MG63 (cell line): ENCODE measurements at regions not wholly inside any gene's neighbourhood (a gene's known extent, or its start where the extent isn't known, plus 50 kb on each side); places are given as distances from the start of the nearest gene placed in this dataset.

ENCODE experiments used
- DNase-seq: peaks from one replicate; pipeline ENCODE4 v3.0.0-alpha.2; 2020
- H3K27me3 ChIP-seq: fragments of 250-450 bp; sonication (Bioruptor Pico); 2 replicates; pipeline ENCODE4 v1.5.1; 2020; ENCODE audit warnings: mild to moderate bottlenecking, moderate library complexity
- H3K36me3 ChIP-seq: fragments of 250-450 bp; sonication (Bioruptor Pico); 2 replicates; pipeline ENCODE4 v1.5.1; 2020; ENCODE audit warnings: mild to moderate bottlenecking, moderate library complexity
- H3K4me3 ChIP-seq: fragments of 250-450 bp; sonication (Bioruptor Pico); 2 replicates; pipeline ENCODE4 v1.5.1; 2020; ENCODE audit warnings: mild to moderate bottlenecking, moderate library complexity
- H3K9me3 ChIP-seq: fragments of 250-450 bp; sonication (Bioruptor Pico); 2 replicates; pipeline ENCODE4 v1.5.1; 2020; ENCODE audit warnings: mild to moderate bottlenecking, moderate library complexity

DNA sequence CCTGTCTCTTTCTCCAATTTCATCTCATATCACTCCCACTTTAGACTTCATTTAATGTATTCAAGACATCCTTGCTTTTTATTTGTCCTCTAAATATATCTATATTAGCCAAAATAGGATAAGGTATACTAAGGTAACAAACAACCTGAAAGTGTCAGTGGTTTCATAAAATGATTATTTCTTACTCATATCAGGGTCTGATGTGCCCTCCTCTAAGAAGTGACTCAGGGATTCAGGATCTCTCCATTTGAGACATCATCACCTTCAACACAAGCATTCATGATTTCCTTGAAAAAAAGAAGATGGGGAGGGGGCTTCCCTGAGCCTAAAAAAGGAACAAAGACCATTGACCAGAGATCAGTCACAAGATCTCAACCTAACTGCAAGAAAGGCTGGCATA is 131.4 kb upstream of the POU2AF2 start:
- Histone ChIP-seq H3K27me3 (no peaks in the 10 kb centered on the region), H3K4me3 (no peak overlapping the region), H3K9me3 (no peaks in the 10 kb centered on the region), H3K36me3 (no peaks in the 10 kb centered on the region)
- no peak for DNase-seq

DNA sequence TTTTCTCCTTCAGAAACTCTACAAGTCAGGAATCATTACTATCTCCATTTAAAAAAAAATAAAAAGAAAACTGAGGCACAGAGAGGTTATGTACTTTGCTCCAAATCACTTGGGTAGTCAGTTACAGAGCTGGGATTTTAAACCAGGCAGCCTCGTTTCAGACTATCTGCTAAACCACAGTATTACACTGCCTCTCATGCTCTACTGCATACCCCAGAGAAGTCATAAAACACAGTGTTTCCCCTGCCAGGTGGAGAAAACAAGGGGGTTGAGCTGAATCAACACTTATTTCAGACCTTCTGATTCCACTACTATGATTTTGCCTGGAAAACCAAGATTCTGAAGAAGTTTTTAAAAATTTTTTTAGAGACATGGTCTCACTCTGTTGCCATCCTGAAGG is 132.9 kb upstream of the POU2AF2 start:
- H3K9me3 ChIP-seq = no peaks in the 10 kb centered on the region
- H3K36me3 ChIP-seq = no peaks in the 10 kb centered on the region
- no peak for DNase-seq
- H3K27me3 ChIP-seq = no peaks in the 10 kb centered on the region
- H3K4me3 ChIP-seq = no peak overlapping the region

DNA sequence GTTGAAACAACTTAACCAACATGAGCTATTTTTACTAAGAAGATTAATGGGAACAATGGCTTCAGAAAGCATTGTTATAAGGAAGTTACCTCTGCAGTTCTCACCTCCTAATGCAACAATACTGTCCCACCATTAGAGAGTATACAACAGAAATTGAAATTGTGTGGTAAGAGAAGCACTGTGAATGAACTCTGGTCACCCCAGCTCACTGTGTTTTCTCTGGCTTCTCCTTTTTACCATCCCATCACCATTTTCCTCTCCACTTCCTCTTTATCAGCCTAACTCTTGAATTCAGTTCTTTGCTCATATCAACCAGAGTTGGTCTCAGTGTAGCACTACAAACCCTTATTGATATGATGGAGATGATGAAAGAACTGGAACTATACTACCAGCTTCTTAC is 138.0 kb upstream of the POU2AF2 start:
- Histone ChIP-seq H3K9me3 (0 out of 2 replicates have a peak, but pooled peaks cover 2% of the 10 kb centered on the region), H3K27me3 (peaks cover 5% of the 10 kb centered on the region; the same call in 1 of the 2 replicates), H3K4me3 (no peak overlapping the region), H3K36me3 (no peaks in the 10 kb centered on the region)
- DNase-seq = no peak

DNA sequence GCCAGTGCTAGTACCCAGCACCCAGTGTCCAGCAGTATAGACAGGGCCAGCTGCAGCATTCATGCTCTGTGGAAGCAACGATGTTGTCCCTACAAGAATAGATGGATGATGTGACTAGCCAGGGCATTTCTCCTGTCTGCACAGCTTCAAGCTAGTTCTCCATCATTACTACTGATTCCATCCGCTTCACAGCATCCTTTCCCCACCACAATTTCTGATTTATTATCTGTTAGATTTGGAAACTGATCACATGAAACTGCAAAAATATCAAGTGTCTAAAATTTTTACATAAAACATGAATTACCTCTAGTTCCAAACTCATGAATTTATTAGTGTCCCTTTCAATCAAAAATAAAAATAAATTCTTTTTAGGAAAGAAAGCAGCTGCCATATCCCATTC is 138.9 kb upstream of the POU2AF2 start:
- Histone ChIP-seq H3K36me3 (no peaks in the 10 kb centered on the region), H3K27me3 (peaks cover 5% of the 10 kb centered on the region; the same call in 1 of the 2 replicates), H3K9me3 (0 out of 2 replicates have a peak, but pooled peaks cover 2% of the 10 kb centered on the region), H3K4me3 (no peak overlapping the region)
- DNase-seq = no peak

DNA sequence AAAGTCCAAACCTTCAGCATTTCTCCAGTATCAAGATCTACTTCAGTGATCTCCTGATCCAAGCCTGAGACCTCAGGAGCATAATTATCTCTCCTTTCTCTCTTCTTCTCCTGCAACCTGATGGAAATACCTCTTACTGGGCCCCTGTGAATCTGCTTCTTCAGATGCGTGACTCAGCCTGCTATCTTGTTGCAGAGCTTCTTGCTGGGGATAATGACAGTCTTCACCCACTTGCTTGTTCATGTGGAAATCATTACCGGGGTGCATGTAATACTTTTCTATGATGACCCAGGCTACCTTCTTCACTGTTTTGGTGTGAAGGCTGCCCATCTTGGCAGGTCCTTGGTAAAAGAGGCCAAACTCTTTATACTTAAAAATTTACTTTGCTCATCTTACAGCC is 140.0 kb upstream of the POU2AF2 start:
- DNase-seq = no peak

DNA sequence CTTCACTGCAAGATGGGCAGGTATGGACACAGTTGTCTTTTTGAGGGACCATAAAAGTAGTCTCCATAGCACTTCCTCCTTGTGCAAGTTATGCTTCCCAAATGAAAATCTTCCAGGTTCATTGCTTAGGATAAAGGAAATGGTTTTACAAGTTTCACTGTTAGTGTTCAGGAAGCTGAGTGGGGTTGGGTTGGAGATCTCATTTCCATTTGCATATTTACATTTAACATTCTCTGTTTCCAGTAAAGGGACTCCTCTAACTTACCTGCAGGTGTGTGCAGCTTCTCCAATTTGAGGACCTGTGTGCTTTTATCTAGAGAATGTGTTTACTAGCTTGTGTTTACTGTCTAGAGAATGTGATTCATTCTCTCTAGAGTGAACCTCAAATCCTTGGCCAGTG is 141.3 kb upstream of the POU2AF2 start:
- Histone ChIP-seq H3K4me3 (no peak overlapping the region), H3K27me3 (peaks cover 5% of the 10 kb centered on the region; the same call in 1 of the 2 replicates), H3K9me3 (0 out of 2 replicates have a peak, but pooled peaks cover 2% of the 10 kb centered on the region), H3K36me3 (no peaks in the 10 kb centered on the region)
- no peak for DNase-seq

More for the DNA sequence above, 140.0 kb upstream of the POU2AF2 start:
- H3K27me3 ChIP-seq = peaks cover 5% of the 10 kb centered on the region; the same call in 1 of the 2 replicates
- no peak overlapping the region for H3K4me3 ChIP-seq
- 0 out of 2 replicates have a peak, but pooled peaks cover 2% of the 10 kb centered on the region for H3K9me3 ChIP-seq
- H3K36me3 ChIP-seq = no peaks in the 10 kb centered on the region

DNA sequence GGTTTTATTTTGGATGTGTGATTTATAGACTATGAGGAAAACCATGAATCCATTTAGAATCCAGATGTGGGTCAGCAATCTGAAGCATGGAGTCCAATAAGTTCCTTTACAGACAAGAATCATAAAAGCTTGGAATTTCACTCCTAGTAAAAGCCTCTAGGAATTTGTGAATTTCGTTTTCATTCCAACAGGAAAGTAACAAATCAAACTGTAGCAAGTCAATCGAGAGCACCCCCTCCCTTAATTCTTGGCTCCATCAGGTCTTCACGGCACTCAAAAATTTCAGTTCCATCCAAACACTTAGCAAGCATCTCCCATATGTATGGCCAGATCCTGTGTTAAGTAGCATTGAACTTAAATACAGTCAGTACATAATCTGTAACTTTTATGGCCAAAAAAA is 143.6 kb upstream of the POU2AF2 start:
- Histone ChIP-seq H3K9me3 (0 out of 2 replicates have a peak, but pooled peaks cover 2% of the 10 kb centered on the region), H3K27me3 (peaks cover 2% of the 10 kb centered on the region; the same call in 1 of the 2 replicates), H3K4me3 (no peak overlapping the region), H3K36me3 (no peaks in the 10 kb centered on the region)
- no peak for DNase-seq

DNA sequence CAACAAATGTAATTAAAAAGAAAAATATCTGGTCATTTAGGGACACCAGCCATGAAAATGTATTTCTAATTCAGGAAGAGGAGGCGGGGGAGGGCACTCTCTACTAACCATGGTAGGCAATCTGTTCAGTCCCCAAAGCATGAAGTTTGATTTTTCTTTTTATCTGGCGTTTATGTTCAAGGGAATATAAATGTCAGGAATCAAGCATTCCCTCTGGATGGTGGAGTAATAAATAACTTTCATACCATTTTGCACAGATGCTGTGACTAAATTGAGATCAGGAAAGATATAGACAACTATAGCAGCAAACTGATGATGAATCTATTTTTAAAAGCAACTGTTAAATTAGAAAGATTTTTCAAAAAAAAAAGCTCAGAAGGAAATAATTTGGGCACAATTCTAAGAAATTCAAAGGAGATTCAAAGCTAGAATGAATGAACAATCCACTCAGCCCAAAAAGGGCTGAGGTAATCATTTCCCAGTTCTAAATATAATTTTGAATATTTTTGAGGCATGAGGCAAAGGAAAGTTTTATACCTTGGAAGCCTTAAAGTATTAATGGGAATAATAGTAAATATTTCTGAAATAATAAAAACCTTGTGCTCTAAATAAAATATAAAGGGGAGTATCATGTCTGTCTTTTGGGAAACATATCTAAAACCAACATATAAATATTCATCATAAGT is 146.4 kb upstream of the POU2AF2 start:
- H3K9me3 ChIP-seq = 0 out of 2 replicates have a peak, but pooled peaks cover 2% of the 10 kb centered on the region
- H3K4me3 ChIP-seq = no peak overlapping the region
- peaks cover 2% of the 10 kb centered on the region; the same call in 1 of the 2 replicates for H3K27me3 ChIP-seq
- no peaks in the 10 kb centered on the region for H3K36me3 ChIP-seq
- DNase-seq = no peak

DNA sequence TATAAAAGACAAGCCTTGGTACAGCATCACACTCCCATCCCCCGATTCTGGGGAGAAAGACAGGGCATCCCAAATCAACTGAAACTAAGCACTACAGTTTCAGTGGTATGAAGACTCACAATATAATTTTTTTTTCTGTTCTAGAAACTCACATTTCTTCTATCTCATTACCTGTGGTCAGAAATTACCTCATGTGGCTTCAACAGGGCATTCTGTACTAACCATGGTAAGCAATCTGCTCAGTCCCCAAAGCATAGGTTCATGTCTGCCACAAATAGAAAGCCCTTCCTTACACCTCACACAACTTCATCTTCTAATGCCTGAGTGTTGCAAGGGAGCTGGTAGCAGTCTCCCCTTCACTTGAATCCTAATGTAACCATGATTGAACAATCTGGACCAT is 147.4 kb upstream of the POU2AF2 start:
- Histone ChIP-seq H3K36me3 (no peaks in the 10 kb centered on the region), H3K4me3 (no peak overlapping the region), H3K9me3 (no peaks in the 10 kb centered on the region), H3K27me3 (no peaks in the 10 kb centered on the region; the same call in 1 of the 2 replicates)
- no peak for DNase-seq

DNA sequence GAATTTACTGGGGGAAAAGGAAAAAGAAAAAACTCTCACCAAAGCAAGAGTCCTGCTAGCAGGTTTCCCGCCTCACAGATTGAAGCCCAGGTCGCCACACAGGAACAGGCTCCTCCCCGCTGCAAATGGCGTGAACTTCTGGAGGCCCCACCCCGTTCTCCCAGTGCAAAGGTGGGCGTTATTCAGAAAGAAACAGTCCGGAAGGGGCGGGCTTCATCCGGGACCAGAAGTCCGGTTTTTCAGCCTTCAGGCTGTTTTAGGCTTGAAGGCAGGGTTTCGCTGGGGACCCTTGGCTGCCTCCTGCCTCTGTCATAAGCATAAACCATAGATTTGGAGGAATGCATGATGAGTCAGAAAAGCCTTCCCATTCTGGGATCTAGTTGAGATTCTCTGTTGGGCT is 148.3 kb upstream of the POU2AF2 start:
- H3K4me3 ChIP-seq = peak overlapping the region; percentile 45
- no peaks in the 10 kb centered on the region for H3K36me3 ChIP-seq
- DNase-seq = peak; percentile 84
- H3K27me3 ChIP-seq = no peaks in the 10 kb centered on the region
- H3K9me3 ChIP-seq = no peaks in the 10 kb centered on the region

DNA sequence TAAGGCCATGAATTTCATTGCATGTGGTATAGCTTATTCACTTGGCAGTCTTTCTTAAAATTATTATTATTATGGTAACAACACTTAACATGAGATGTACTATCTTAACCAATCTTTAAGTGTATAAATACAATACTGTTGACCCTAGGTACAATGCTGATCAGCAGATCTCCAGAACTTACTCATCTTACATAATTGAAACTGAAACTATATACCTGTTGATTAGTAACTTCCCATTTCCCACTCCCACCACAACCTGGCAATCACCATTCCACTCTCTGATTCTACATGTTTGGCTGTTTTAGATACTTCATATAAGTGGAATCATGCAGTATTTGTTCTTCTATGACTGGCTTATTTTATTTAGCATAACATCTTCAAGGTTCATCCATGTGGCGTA is 150.2 kb upstream of the POU2AF2 start:
- no peaks in the 10 kb centered on the region for H3K27me3 ChIP-seq

DNA sequence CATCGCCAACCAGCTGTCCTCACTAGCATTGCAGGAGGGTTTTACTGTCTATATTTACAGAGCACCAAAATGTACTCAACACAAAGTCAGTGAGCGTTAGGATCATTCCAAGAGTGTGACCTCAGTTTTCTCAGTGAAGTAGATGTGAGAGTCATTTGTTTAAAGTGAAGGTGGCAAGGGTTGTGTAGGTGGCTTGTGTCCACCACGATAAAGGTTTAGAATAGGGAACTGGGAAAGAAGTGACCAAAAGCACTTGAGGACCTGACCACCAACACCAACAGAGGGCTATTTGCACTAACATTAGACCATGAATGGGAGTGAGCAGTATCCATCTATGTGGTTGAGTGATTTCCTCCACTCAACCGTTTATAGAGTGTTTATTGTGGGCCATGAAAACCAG is 152.5 kb upstream of the POU2AF2 start:
- no peaks in the 10 kb centered on the region for H3K9me3 ChIP-seq
- H3K27me3 ChIP-seq = no peaks in the 10 kb centered on the region
- DNase-seq = no peak
- no peaks in the 10 kb centered on the region for H3K36me3 ChIP-seq
- H3K4me3 ChIP-seq = no peak overlapping the region

More for the DNA sequence above, 150.2 kb upstream of the POU2AF2 start:
- Histone ChIP-seq H3K4me3 (no peak overlapping the region), H3K9me3 (no peaks in the 10 kb centered on the region), H3K36me3 (no peaks in the 10 kb centered on the region)
- DNase-seq = no peak

DNA sequence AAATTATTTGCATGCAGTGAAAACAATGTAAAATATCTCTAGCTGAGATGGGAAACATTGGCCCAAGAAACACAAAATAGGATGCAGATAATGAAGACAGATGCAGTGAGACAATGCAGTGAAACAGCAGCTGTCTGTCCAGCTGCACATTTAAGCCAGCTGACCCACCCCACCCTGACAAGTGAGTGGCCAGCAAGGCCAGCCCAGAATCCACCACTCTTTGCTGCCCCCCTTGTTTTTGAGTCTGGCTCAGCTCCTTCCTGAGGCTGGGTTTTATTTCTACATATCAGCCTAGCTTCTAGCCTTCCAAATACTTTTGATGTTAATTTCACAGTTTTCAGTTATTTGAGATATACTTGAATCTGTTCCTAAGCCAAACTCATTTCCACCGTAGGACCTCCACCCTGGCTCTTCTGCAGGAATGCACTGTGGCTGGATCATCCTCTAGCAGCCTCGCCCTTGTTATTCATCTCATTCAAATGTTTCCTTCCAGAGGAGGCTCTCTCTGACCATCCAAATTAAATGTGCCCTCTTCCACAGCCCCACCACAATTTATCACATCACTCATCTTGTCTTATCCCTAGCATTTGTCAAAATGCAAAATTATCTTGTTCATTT is 154.1 kb upstream of the POU2AF2 start:
- no peak for DNase-seq
- Histone ChIP-seq H3K4me3 (no peak overlapping the region), H3K27me3 (no peaks in the 10 kb centered on the region), H3K36me3 (no peaks in the 10 kb centered on the region), H3K9me3 (no peaks in the 10 kb centered on the region)

DNA sequence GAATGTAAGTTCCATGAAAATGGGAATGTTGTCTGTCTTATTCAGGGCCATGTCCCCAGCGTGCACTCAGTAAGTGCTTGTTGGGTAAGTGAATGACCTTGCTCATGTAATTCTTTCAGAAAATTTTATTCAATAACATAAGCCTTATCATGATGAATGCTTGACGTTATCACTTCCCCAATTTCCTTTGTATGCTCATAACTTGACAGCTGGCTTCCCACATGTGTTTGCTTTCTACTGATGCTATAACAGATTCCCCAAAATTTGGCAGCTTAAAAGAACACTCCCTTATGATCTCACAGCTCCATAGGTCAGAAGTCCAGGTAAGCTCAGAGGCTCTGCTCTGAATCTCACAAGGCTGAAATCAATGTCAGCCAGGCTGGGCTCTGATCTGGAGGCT is 155.8 kb upstream of the POU2AF2 start:
- Histone ChIP-seq H3K4me3 (no peak overlapping the region), H3K9me3 (no peaks in the 10 kb centered on the region)
- no peak for DNase-seq

DNA sequence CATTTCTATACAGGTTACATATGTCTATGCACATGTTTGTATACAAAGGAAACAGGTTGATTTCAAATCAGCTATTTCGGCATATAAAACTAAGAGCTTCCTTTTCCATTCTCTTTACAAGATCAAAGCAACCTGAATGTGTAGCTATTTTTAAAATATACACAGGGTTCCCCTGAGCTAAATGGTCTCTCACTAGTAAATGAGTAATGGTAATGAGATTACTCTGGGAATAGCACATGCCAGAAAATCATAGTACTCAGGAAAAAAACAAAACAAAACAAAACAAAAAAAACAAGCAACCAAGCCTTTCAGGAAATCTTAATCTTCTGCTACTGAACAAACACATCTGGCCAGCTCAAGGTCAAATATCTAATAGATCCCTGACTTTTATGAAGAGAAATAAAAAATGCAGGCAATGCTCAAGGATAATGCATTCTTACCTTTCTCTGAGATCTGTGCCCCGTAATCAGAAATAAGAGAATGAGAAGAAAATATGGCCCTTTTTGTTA is 156.6 kb upstream of the POU2AF2 start:
- Histone ChIP-seq H3K9me3 (no peaks in the 10 kb centered on the region), H3K27me3 (no peaks in the 10 kb centered on the region), H3K36me3 (no peaks in the 10 kb centered on the region), H3K4me3 (no peak overlapping the region)
- DNase-seq = no peak

More for the DNA sequence above, 155.8 kb upstream of the POU2AF2 start:
- Histone ChIP-seq H3K27me3 (no peaks in the 10 kb centered on the region), H3K36me3 (no peaks in the 10 kb centered on the region)

DNA sequence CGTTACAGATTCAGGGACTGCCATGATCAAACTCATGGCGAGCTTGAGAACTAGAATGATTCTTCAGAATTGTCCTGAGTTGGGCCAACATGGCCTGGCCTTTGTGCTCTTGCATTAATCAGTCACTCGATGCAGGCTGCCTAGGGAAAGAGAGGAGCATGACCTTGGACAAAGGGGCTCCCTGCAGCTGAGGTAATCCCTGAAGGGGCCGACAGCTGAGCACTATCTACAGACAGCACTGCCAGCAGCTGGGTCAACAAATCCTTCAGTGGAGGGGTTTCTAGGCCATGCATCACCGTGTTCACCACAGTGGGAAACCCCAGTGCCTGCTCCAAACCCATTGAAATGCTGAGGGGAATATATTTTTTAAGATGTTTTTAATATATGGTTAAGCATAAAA is 159.5 kb upstream of the POU2AF2 start:
- Histone ChIP-seq H3K9me3 (no peaks in the 10 kb centered on the region), H3K36me3 (no peaks in the 10 kb centered on the region)
- DNase-seq = no peak

DNA sequence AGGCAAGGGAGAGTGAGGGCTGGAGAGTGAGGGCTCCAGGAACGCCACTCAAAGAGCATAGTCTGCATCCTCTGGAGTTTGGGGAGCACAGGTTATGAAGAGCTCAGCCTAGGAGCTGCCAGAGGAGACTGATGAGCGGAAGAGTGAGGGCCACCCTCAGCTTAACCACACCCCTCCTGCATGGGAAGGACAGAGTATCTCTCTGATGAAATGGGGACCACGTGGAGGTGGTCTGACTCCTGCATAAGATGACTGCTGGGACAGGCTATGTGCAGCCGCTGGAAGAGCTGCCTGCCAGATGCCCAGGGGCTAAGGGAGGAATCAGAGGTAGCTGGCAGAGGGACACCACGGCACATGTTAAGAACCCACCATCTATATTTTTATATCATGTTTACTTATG is 162.9 kb upstream of the POU2AF2 start:
- H3K4me3 ChIP-seq = no peak overlapping the region

More for the DNA sequence above, 159.5 kb upstream of the POU2AF2 start:
- Histone ChIP-seq H3K27me3 (no peaks in the 10 kb centered on the region), H3K4me3 (no peak overlapping the region)

More for the DNA sequence above, 162.9 kb upstream of the POU2AF2 start:
- Histone ChIP-seq H3K36me3 (no peaks in the 10 kb centered on the region), H3K9me3 (no peaks in the 10 kb centered on the region), H3K27me3 (no peaks in the 10 kb centered on the region)
- DNase-seq = no peak
